HFF-Myc (cell line): ENCODE measurements at regions not wholly inside any gene's neighbourhood (a gene's known extent, or its start where the extent isn't known, plus 50 kb on each side); places are given as distances from the start of the nearest gene placed in this dataset.

ENCODE experiments used
- DNase-seq: peaks from one replicate; pipeline ENCODE4 v3.0.0-alpha.2; 2011; ENCODE audit warnings: low read depth; ENCODE audit errors: extremely low read depth
- H3K4me3 ChIP-seq: replicated peaks from 2 replicates; pipeline ENCODE4 v1.5.1; 2011; ENCODE audit warnings: low read depth, mild to moderate bottlenecking, control low read depth, low read length
- TF ChIP-seq, protein P1 (sequence below): IDR thresholded peaks from 2 replicates; pipeline ENCODE4 v1.5.1; 2012; ENCODE audit warnings: mild to moderate bottlenecking, low read depth, low read length, control low read depth; ENCODE audit errors: missing control alignments

DNA sequence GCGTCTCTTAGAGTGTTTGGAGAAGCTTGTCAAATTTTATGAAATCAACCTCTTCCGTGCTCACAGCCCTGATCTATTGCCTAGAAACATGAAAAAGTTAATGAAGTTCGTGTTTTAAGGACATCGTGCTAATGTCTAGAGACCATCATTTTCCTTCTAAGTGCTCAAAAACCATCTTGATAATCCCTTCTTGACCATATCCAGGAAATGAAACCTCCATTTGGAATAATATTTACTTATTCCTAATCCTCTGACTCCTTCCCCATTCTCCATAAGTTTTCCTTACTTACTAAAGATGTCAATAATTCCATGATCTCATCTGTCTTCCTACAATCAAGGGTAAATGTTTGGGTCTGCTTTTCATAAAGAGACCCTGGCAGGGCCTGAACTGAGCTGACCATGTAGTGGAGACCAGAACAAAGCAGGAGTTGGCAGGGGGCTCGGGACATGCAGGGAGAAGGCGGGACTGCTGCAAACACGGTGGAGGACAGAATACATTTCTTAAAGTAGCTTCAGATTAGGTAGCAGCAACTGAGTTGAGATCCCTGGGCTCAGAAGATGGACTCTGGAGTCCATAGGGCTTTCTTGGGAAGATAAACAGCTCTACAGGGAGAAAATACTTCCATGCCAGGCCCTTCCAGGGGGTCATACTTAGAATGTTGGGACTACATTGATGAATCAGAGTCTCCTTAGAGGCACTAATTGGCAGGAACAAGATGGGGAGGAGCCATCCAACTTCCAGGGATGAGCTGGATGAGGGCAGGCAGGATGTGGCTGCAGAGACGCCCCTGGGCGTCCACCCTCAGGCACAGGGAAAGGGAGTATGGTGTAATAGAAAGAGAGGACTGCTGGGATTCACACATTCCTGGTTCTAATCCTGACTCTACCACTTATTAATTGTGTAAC is 100.7 kb downstream of the RIN2 start:
- DNase-seq = no peak
- no peak overlapping the region for H3K4me3 ChIP-seq
- TF ChIP-seq, protein P1, sequence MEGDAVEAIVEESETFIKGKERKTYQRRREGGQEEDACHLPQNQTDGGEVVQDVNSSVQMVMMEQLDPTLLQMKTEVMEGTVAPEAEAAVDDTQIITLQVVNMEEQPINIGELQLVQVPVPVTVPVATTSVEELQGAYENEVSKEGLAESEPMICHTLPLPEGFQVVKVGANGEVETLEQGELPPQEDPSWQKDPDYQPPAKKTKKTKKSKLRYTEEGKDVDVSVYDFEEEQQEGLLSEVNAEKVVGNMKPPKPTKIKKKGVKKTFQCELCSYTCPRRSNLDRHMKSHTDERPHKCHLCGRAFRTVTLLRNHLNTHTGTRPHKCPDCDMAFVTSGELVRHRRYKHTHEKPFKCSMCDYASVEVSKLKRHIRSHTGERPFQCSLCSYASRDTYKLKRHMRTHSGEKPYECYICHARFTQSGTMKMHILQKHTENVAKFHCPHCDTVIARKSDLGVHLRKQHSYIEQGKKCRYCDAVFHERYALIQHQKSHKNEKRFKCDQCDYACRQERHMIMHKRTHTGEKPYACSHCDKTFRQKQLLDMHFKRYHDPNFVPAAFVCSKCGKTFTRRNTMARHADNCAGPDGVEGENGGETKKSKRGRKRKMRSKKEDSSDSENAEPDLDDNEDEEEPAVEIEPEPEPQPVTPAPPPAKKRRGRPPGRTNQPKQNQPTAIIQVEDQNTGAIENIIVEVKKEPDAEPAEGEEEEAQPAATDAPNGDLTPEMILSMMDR = no peak

DNA sequence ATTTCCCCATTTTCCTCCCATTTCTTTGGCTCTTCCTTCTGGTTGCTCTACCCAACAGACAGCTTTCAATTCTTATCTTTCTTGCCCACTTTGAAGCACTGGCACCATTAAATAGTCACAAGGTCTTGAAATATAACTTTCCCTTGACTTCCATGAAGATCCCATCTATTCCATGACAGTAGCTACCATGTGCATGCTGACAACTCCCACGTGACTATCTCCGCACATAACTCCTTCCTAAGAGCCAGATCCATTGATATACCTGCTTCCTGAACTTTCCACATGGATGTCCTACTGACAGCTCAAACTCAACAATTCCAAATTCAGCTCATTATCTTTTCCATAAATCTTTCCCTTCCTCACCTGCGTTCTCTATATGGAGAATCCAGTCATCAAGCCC is 101.4 kb downstream of the RIN2 start:
- no peak overlapping the region for H3K4me3 ChIP-seq
- TF ChIP-seq, protein P1 = no peak

DNA sequence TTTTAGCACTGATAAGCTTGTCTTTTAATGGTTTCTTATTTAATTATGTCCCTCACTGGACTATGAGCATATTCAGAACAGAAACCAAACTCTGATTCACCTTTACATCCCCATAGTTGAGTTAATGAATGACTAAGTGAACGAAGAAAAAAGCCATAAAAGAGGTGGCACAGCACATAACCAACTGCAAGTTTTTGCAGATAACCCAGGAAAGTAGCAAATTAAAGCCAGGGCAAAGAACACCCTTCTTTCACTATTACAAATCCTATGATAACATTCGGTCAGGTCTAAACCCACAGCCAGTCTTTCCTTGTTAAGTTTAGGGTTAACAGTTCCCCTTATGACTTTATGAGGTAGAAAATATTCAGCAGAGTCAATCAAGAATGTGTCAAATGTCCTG is 102.7 kb downstream of the RIN2 start:
- TF ChIP-seq, protein P1 = no peak
- no peak for DNase-seq
- H3K4me3 ChIP-seq = no peak overlapping the region

More for the DNA sequence above, 101.4 kb downstream of the RIN2 start:
- DNase-seq = no peak

DNA sequence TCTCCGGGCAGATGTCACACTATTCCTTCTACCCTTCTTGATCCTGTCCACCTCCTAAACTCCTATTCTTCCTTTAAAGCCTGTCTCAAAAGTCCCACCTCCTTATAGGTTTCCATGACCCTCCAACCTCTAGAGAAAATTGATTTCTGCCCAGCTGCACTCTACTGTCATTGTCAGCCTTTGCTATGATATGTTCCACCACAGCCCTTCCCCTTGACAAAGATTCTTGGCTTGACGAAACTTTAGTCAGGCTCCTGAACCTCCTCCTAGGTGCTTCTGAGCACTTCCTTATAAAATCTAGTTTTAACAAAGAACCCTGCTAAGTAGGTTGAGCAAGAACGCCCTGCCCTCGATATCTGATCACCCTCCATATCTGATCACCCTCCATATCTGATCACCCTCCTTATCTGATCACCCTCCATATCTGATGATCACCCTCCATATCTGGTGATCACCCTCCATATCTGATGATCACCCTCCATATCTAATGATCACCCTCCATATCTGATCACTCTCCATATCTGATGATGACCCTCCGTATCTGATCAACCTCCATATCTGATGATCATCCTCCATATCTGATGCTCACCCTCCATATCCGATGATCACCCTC is 103.2 kb downstream of the RIN2 start:
- no peak for DNase-seq
- TF ChIP-seq, protein P1 = no peak
- H3K4me3 ChIP-seq = no peak overlapping the region

DNA sequence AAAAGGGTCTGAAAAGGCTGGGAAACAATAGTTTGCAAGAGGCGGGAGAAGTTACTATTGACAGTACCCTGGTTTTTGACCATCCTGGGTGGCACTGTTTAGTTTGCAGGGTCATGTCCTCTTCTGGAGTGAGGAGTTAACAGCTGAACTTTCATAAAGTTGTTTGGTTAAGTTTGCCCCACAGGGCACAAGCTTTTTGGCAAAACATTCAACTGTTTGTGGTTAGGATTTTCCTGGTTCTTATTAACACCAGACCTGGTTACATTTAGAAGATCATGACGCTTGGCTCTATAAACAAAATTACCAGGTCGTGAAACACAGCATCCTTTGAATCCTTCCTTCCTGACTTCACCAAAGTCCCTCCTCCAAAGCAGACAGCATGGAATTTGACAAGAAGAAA is 106.1 kb downstream of the RIN2 start:
- TF ChIP-seq, protein P1 = no peak
- DNase-seq = no peak
- no peak overlapping the region for H3K4me3 ChIP-seq

DNA sequence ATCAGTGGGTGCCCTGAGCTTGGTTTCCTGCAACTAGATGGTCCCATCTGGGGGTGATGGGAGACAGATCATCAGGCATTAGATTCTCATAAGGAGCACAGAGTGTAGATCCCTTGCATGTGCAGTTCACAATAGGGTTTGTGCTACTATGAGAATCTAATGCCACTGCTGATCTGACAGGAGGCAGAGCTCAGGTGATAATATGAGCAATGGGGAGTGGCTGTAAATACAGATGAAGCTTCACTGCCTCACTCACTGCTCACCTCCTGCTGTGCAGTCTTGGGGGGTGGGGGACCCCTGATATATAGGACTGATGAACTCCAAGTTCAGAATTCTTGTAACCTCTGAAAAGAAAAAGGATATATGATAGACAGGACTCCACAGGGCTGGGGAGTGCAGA is 108.0 kb downstream of the RIN2 start:
- TF ChIP-seq, protein P1 = no peak
- no peak overlapping the region for H3K4me3 ChIP-seq
- DNase-seq = no peak

DNA sequence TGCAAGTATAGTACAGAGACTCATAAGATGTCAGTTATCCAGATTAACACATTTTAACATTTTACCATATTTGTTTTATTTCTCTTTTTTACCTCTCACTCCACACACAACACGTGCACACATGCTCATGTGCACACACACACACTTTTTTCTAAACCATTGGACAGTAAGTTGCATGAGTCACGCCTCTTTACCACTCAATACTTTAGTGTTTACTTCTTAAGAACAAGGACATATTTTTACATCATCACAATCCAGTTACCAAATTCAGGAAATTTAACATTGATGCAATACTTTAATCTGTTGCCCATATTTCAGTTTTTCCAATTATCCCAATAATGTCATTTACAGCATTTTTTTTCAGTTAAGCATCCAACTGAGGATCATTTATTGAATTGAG is 109.0 kb downstream of the RIN2 start:
- TF ChIP-seq, protein P1 = no peak
- peak; percentile 22 for DNase-seq
- H3K4me3 ChIP-seq = no peak overlapping the region
